C4-2B (cell line): ENCODE measurements at regions not wholly inside any gene's neighbourhood (a gene's known extent, or its start where the extent isn't known, plus 50 kb on each side); places are given as distances from the start of the nearest gene placed in this dataset.

Source experiments
- CTCF ChIP-seq: fragments of 450-650 bp; conservative IDR thresholded peaks from 2 replicates; pipeline ENCODE4 v1.5.1; 2017; ENCODE audit warnings: mild to moderate bottlenecking
- ZFX ChIP-seq: fragments of 450-650 bp; IDR thresholded peaks from 2 replicates; pipeline ENCODE4 v1.6.1; 2017

- no peak for TF ChIP-seq CTCF
- no peak for TF ChIP-seq ZFX
Observed at GRCh38 chr6:118715376-118715775, 64.0 kb upstream of the CEP85L start.
